Gastroesophageal sphincter (tissue), 3 donors: ENCODE measurements at regions not wholly inside any gene's neighbourhood (a gene's known extent, or its start where the extent isn't known, plus 50 kb on each side); places are given as distances from the start of the nearest gene placed in this dataset.

ENCODE experiments used
- CTCF ChIP-seq, 4 experiments: fragments of 200-600 bp in 2 of 4; fragments of 450-650 bp in 2 of 4; sonication (generic) in 1 of 4; IDR thresholded peaks; one replicate each; pipeline ENCODE4 v1.5.1; 2017 to 2019; ENCODE audit warnings: antibody characterized with exemption in 4 of 4, mild to moderate bottlenecking in 2 of 4, moderate library complexity in 2 of 4
- EP300 ChIP-seq: sonication (generic); formaldehyde crosslinking; IDR thresholded peaks from one replicate; pipeline ENCODE4 v1.6.1; 2017; ENCODE audit warnings: antibody characterized with exemption, mild to moderate bottlenecking
- POLR2AphosphoS5 ChIP-seq: sonication (generic); formaldehyde crosslinking; IDR thresholded peaks from one replicate; pipeline ENCODE4 v1.6.1; 2017; ENCODE audit warnings: antibody characterized with exemption

GRCh38 chr1:163703794-163704193 lies 382.0 kb downstream of the NUF2 start:
- TF ChIP-seq CTCF (IDR thresholded peaks at IDR 0.05) (no peak), POLR2AphosphoS5 (no peak), EP300 (no peak)
